Left ventricle myocardium superior (tissue), 1 donor: ENCODE measurements at regions not wholly inside any gene's neighbourhood (a gene's known extent, or its start where the extent isn't known, plus 50 kb on each side); places are given as distances from the start of the nearest gene placed in this dataset.
"Not testable (repeated sequence)": the region's sequence is repeated elsewhere in the genome, so short reads cannot be mapped to it uniquely, and the experiment has no call there.

ENCODE experiments used
- ATAC-seq: fragments of 200-7000 bp; cut with Tn5 transposase; one replicate; pipeline ENCODE4 v1.9.1; 2020; ENCODE audit warnings: mild to moderate bottlenecking, moderate library complexity
- DNase-seq: peaks from one replicate; pipeline ENCODE4 v3.0.0-alpha.2; 2020
- intact Hi-C: fragments of 100-400 bp; cut with micrococcal nuclease; formaldehyde crosslinking; loops from one replicate; pipeline ENCODE4 v1.11.0; 2022
- donor health status: DM: no; HTN: yes; CAD: no; lungs with severe emphysema.

- ATAC-seq (no peak), DNase-seq (no peak)
- intact Hi-C loops = no loop called here
Measured at GRCh38 chr1:199020051-199020450, 381.2 kb downstream of the PTPRC start.

- intact Hi-C loops = no loop called here
- DNase-seq (no peak), ATAC-seq (no peak)
Measured at GRCh38 chr1:199020904-199021303, 382.1 kb downstream of the PTPRC start.

- DNase-seq (no peak), ATAC-seq (no peak)
- intact Hi-C loops = no loop called here
Measured at GRCh38 chr1:199029401-199029800, 390.6 kb downstream of the PTPRC start.

- intact Hi-C loops = no loop called here
- DNase-seq (no peak), ATAC-seq (no peak)
Measured at GRCh38 chr1:199029855-199030254, 391.0 kb downstream of the PTPRC start.

GRCh38 chr1:199030541-199030940 lies 391.7 kb downstream of the PTPRC start:
- DNase-seq, intact Hi-C loops, ATAC-seq: not testable (repeated sequence)

- DNase-seq, intact Hi-C loops, ATAC-seq: not testable (repeated sequence)
Measured at GRCh38 chr1:199031170-199031569, 392.3 kb downstream of the PTPRC start.

- intact Hi-C loops, ATAC-seq, DNase-seq: not testable (repeated sequence)
Measured at GRCh38 chr1:199032479-199032878, 393.6 kb downstream of the PTPRC start.

- ATAC-seq (no peak), DNase-seq (no peak)
- intact Hi-C loops = no loop called here
Measured at GRCh38 chr1:199033661-199034060, 394.8 kb downstream of the PTPRC start.

- intact Hi-C loops = no loop called here
- DNase-seq = no peak
- no peak for ATAC-seq
Measured at GRCh38 chr1:199038156-199038555, 399.3 kb downstream of the PTPRC start.

- DNase-seq = no peak
- intact Hi-C loops = no loop called here
- no peak for ATAC-seq
Measured at GRCh38 chr1:199040076-199040905, 401.5 kb downstream of the PTPRC start.

- ATAC-seq = no peak
- intact Hi-C loops = no loop called here
- no peak for DNase-seq
Measured at GRCh38 chr1:199041173-199041914, 402.5 kb downstream of the PTPRC start.

- intact Hi-C loops = no loop called here
- ATAC-seq (no peak), DNase-seq (no peak)
Measured at GRCh38 chr1:199042193-199042592, 403.4 kb downstream of the PTPRC start.

GRCh38 chr1:199044191-199044590 lies 405.4 kb downstream of the PTPRC start:
- no peak for DNase-seq
- intact Hi-C loops = no loop called here
- ATAC-seq = no peak

- DNase-seq = no peak
- no peak for ATAC-seq
- intact Hi-C loops = no loop called here
Measured at GRCh38 chr1:199046618-199047017, 407.8 kb downstream of the PTPRC start.

- DNase-seq = no peak
- intact Hi-C loops = no loop called here
- no peak for ATAC-seq
Measured at GRCh38 chr1:199054694-199055093, 415.9 kb downstream of the PTPRC start.

GRCh38 chr1:199057322-199057721 lies 418.5 kb downstream of the PTPRC start:
- ATAC-seq (no peak), DNase-seq (no peak)
- intact Hi-C loops = no loop called here

- no peak for DNase-seq
- intact Hi-C loops = no loop called here
- ATAC-seq = no peak
Measured at GRCh38 chr1:199058281-199058680, 419.4 kb downstream of the PTPRC start.

GRCh38 chr1:199064971-199065370 lies 426.1 kb downstream of the PTPRC start:
- ATAC-seq (no peak), DNase-seq (no peak)
- intact Hi-C loops = no loop called here

- intact Hi-C loops = no loop called here
- ATAC-seq = no peak
- DNase-seq = no peak
Measured at GRCh38 chr1:199067483-199067882, 428.6 kb downstream of the PTPRC start.

- DNase-seq (no peak), ATAC-seq (no peak)
- intact Hi-C loops = no loop called here
Measured at GRCh38 chr1:199071080-199071479, 432.2 kb downstream of the PTPRC start.

GRCh38 chr1:199073166-199073565 lies 434.3 kb downstream of the PTPRC start:
- DNase-seq (no peak), ATAC-seq (no peak)
- intact Hi-C loops = no loop called here
